ENCODE measurements at regions not wholly inside any gene's neighbourhood (a gene's known extent, or its start where the extent isn't known, plus 50 kb on each side); places are given as distances from the start of the nearest gene placed in this dataset.

GRCh38 chr6:71721642-71722041 lies 164.7 kb upstream of the RIMS1 start:
- TF ChIP-seq CTCF (IDR thresholded peaks at IDR 0.05) (no peak), EZH2 (IDR thresholded peaks at IDR 0.05; ENCODE audit: borderline replicate concordance, insufficient read depth, low read depth, low read length, poor library complexity, severe bottlenecking) (no peak)
